ENCODE measurements at regions not wholly inside any gene's neighbourhood (a gene's known extent, or its start where the extent isn't known, plus 50 kb on each side); places are given as distances from the start of the nearest gene placed in this dataset.

DNA sequence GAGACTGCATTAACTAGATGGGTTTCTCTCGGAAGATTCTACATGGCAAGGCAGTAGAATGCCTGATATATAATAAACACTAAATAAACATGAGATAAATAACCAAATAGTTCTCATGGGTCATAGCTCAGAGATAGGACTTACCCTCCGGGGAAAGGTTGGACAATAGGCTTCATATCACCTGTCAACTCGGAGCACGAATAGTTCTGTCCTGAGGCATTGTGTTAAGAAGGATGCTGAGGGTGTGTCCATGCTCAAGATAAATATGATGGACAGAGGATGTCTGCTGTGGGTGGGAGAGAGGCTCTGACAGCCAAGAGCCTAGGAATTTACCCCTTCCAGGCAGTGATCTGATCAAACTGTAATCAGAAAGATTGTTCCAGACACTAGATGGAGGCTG lies 474.0 kb downstream of the MIAT start:
- no peak overlapping the region for H3K4me2 ChIP-seq (ENCODE audit: low read length)
- H3K9ac ChIP-seq (ENCODE audit: low read length) = no peak overlapping the region
- H3K79me2 ChIP-seq (ENCODE audit: low read length) = no peaks in the 10 kb centered on the region
- TF ChIP-seq CTCF (IDR thresholded peaks at IDR 0.05; ENCODE audit: low read depth, low read length) (no peak), EZH2phosphoT487 (IDR thresholded peaks at IDR 0.05; ENCODE audit: low read depth) (no peak)
- H3K9me3 ChIP-seq (ENCODE audit: insufficient read depth, low read length) = no peaks in the 10 kb centered on the region
- H2AFZ ChIP-seq (ENCODE audit: low read depth, low read length) = no peak overlapping the region
- H3K4me1 ChIP-seq (ENCODE audit: low read length) = peaks cover 11% of the 10 kb centered on the region
- no peaks in the 10 kb centered on the region for H4K20me1 ChIP-seq (ENCODE audit: insufficient read depth, low read length)
- H3K36me3 ChIP-seq (replicated peaks; ENCODE audit: low read depth, low read length) = no peaks in the 10 kb centered on the region
- H3K27ac ChIP-seq (ENCODE audit: low read length) = no peak overlapping the region
- no peak overlapping the region for H3K4me3 ChIP-seq (ENCODE audit: low read length)
- peaks cover 29% of the 10 kb centered on the region for H3K27me3 ChIP-seq (ENCODE audit: low read depth, low read length)

DNA sequence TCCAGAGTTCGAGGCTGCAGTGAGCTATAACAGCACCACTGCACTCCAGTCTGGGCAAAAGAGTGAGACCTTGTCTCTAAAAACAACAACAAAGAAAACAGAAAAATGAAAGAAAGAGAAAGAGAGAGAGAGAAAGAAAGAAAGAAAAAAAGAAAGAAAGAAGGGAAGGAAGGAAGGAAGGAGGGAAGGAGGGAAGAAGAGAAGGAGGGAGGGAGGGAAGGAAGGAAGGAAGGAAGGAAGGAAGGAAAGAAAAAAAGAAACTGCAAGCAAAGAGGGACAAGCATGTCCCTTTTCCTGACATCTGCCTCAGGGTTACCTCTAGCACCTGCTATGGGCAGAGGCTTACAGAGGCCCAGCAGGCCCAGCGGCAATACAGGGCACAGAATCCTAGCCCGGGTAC lies 475.0 kb downstream of the MIAT start:
- Histone ChIP-seq H4K20me1 (ENCODE audit: insufficient read depth, low read length) (no peaks in the 10 kb centered on the region), H3K4me2 (ENCODE audit: low read length) (no peak overlapping the region), H3K27me3 (ENCODE audit: low read depth, low read length) (peaks cover 27% of the 10 kb centered on the region), H2AFZ (ENCODE audit: low read depth, low read length) (no peak overlapping the region), H3K4me1 (ENCODE audit: low read length) (peaks cover 11% of the 10 kb centered on the region), H3K9ac (ENCODE audit: low read length) (no peak overlapping the region), H3K4me3 (ENCODE audit: low read length) (no peak overlapping the region), H3K79me2 (ENCODE audit: low read length) (no peaks in the 10 kb centered on the region), H3K9me3 (ENCODE audit: insufficient read depth, low read length) (no peaks in the 10 kb centered on the region), H3K36me3 (replicated peaks; ENCODE audit: low read depth, low read length) (no peaks in the 10 kb centered on the region), H3K27ac (ENCODE audit: low read length) (no peak overlapping the region)
- TF ChIP-seq EZH2phosphoT487 (IDR thresholded peaks at IDR 0.05; ENCODE audit: low read depth) (no peak), CTCF (IDR thresholded peaks at IDR 0.05; ENCODE audit: low read depth, low read length) (no peak)

DNA sequence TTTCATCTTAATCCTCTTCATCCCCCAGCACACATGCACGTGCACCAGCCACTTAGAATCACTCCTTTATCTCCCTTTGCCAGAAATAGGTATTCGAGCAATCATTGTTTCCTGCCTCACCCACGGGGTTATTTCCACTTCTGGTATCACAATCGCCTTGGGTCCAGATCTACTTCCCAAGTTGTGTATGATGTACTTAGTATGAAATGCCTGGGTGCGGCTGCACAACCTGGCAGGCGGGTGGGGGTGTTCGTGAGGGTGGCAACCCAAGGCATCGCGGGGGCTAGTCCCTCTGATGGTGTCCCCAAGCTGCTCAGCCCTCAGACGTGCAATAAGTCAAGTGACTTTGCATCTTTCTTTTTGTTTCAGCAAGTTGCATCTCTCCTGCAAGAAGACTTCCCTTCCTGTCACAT lies 475.6 kb downstream of the MIAT start:
- no peak overlapping the region for H3K4me3 ChIP-seq (ENCODE audit: low read length)
- no peak overlapping the region for H3K27ac ChIP-seq (ENCODE audit: low read length)
- H3K36me3 ChIP-seq (replicated peaks; ENCODE audit: low read depth, low read length) = no peaks in the 10 kb centered on the region
- H3K27me3 ChIP-seq (ENCODE audit: low read depth, low read length) = peaks cover 21% of the 10 kb centered on the region; the same call in 1 of the 2 replicates
- H3K9ac ChIP-seq (ENCODE audit: low read length) = no peak overlapping the region
- H4K20me1 ChIP-seq (ENCODE audit: insufficient read depth, low read length) = no peaks in the 10 kb centered on the region
- no peak overlapping the region for H2AFZ ChIP-seq (ENCODE audit: low read depth, low read length)
- no peak overlapping the region for H3K4me2 ChIP-seq (ENCODE audit: low read length)
- H3K9me3 ChIP-seq (ENCODE audit: insufficient read depth, low read length) = no peaks in the 10 kb centered on the region
- H3K4me1 ChIP-seq (ENCODE audit: low read length) = peaks cover 11% of the 10 kb centered on the region
- TF ChIP-seq CTCF (IDR thresholded peaks at IDR 0.05; ENCODE audit: low read depth, low read length) (no peak), EZH2phosphoT487 (IDR thresholded peaks at IDR 0.05; ENCODE audit: low read depth) (no peak)
- no peaks in the 10 kb centered on the region for H3K79me2 ChIP-seq (ENCODE audit: low read length)

- Histone ChIP-seq H3K4me1 (ENCODE audit: low read length) (peaks cover 11% of the 10 kb centered on the region), H3K9me3 (ENCODE audit: insufficient read depth, low read length) (no peaks in the 10 kb centered on the region), H3K79me2 (ENCODE audit: low read length) (no peaks in the 10 kb centered on the region), H3K27me3 (ENCODE audit: low read depth, low read length) (peaks cover 20% of the 10 kb centered on the region), H3K4me2 (ENCODE audit: low read length) (peak overlapping the region; percentile 48), H3K9ac (ENCODE audit: low read length) (no peak overlapping the region), H2AFZ (ENCODE audit: low read depth, low read length) (no peak overlapping the region), H4K20me1 (ENCODE audit: insufficient read depth, low read length) (no peaks in the 10 kb centered on the region), H3K36me3 (replicated peaks; ENCODE audit: low read depth, low read length) (no peaks in the 10 kb centered on the region), H3K4me3 (ENCODE audit: low read length) (no peak overlapping the region), H3K27ac (ENCODE audit: low read length) (no peak overlapping the region)
- TF ChIP-seq CTCF (IDR thresholded peaks at IDR 0.05; ENCODE audit: low read depth, low read length) = no peak
- no peak for TF ChIP-seq EZH2phosphoT487 (IDR thresholded peaks at IDR 0.05; ENCODE audit: low read depth)
Measured at GRCh38 chr22:27133681-27134314, 476.4 kb downstream of the MIAT start.
